Keratinocyte (primary cell): ENCODE measurements at regions not wholly inside any gene's neighbourhood (a gene's known extent, or its start where the extent isn't known, plus 50 kb on each side); places are given as distances from the start of the nearest gene placed in this dataset.

Source experiments
- EZH2 ChIP-seq: IDR thresholded peaks from one replicate; pipeline ENCODE4 v1.6.1; 2012; ENCODE audit warnings: inconsistent platforms, mild to moderate bottlenecking, low read length, moderate library complexity
- TF ChIP-seq, protein P1 (sequence below), 3 experiments: IDR thresholded peaks in 1 of 3; conservative IDR thresholded peaks in 1 of 3; optimal IDR thresholded peaks in 1 of 3; 2 replicates in 2 of 3; 3 replicates in 1 of 3; pipeline versions ENCODE3 to v1.5.1; 2011; ENCODE audit warnings: low read length in 3 of 3, mild to moderate bottlenecking in 3 of 3, moderate library complexity in 2 of 3, control low read depth in 1 of 3, inconsistent platforms in 1 of 3; ENCODE audit not compliant: insufficient read depth in 2 of 3; ENCODE audit errors: extremely low read depth in 1 of 3

DNA sequence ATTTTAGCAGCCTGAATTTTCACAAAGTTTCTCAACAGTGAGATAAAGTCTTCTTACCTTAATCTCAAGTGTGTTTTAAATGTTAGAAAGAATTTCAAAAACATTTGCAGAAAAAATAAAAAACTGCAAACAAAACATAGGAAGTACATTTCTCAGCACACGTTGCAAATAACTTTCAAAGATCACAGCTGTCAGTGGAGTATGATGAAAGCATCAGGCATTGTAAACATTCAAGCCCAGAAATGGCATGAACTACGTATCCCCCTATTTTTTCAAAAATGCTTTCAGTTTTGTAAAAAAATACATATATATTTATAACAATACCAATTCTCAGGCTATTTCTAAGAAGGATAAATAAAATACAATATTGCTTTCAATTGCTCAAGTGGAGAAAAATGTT lies 320.6 kb upstream of the TFPI start:
- no peak for TF ChIP-seq EZH2
- TF ChIP-seq, protein P1, sequence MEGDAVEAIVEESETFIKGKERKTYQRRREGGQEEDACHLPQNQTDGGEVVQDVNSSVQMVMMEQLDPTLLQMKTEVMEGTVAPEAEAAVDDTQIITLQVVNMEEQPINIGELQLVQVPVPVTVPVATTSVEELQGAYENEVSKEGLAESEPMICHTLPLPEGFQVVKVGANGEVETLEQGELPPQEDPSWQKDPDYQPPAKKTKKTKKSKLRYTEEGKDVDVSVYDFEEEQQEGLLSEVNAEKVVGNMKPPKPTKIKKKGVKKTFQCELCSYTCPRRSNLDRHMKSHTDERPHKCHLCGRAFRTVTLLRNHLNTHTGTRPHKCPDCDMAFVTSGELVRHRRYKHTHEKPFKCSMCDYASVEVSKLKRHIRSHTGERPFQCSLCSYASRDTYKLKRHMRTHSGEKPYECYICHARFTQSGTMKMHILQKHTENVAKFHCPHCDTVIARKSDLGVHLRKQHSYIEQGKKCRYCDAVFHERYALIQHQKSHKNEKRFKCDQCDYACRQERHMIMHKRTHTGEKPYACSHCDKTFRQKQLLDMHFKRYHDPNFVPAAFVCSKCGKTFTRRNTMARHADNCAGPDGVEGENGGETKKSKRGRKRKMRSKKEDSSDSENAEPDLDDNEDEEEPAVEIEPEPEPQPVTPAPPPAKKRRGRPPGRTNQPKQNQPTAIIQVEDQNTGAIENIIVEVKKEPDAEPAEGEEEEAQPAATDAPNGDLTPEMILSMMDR (optimal IDR thresholded peaks at IDR 0.05 in 1 of 3, IDR thresholded peaks at IDR 0.05 in 1 of 3, conservative IDR thresholded peaks at IDR 0.05 in 1 of 3; ENCODE audit: extremely low read depth in 1 of 3, insufficient read depth in 2 of 3, low read length in 3 of 3), result no peak
